Activated CD4-positive, alpha-beta memory T cell treated with anti-CD3 and anti-CD28 coated beads for 36 hours (primary cell): ENCODE measurements at regions not wholly inside any gene's neighbourhood (a gene's known extent, or its start where the extent isn't known, plus 50 kb on each side); places are given as distances from the start of the nearest gene placed in this dataset.

Experiments
- CTCF ChIA-PET: fragments of 350-600 bp; sonication (Branson Sonifier 250); formaldehyde crosslinking; loops from one replicate; lab custom pipeline; 2021; ENCODE audit warnings: antibody characterized with exemption, inconsistent platforms; lab: Charles Lee
- POLR2A ChIA-PET: fragments of 350-600 bp; sonication (Branson Sonifier 250); formaldehyde crosslinking; loops from one replicate; lab custom pipeline; 2021; ENCODE audit warnings: antibody characterized with exemption; lab: Charles Lee
- DNase-seq: peaks from one replicate; pipeline ENCODE4 v3.0.0-alpha.2; 2020
- H3K27ac Mint-ChIP-seq: one replicate; pipeline ENCODE4 v1.8.0; 2021; ENCODE audit warnings: mixed read lengths
- H3K27me3 Mint-ChIP-seq: one replicate; pipeline ENCODE4 v1.8.0; 2021; ENCODE audit warnings: mixed read lengths
- H3K36me3 Mint-ChIP-seq: one replicate; pipeline ENCODE4 v1.8.0; 2021; ENCODE audit warnings: mixed read lengths
- H3K4me1 Mint-ChIP-seq: one replicate; pipeline ENCODE4 v1.8.0; 2021; ENCODE audit warnings: low read depth, mixed read lengths
- H3K4me3 Mint-ChIP-seq: one replicate; pipeline ENCODE4 v1.8.0; 2021; ENCODE audit warnings: mild to moderate bottlenecking, mixed read lengths
- H3K9me3 Mint-ChIP-seq: one replicate; pipeline ENCODE4 v1.8.0; 2021; ENCODE audit warnings: mixed read lengths
- intact Hi-C: fragments of 100-400 bp; cut with micrococcal nuclease; formaldehyde crosslinking; loops from one replicate; pipeline ENCODE4 v1.15.1; 2023

- DNase-seq: no peak
- Mint-ChIP-seq H3K27me3 (peaks cover 2% of the 10 kb centered on the region), H3K9me3 (peaks cover 2% of the 10 kb centered on the region), H3K4me3 (no peak overlapping the region), H3K36me3 (no peaks in the 10 kb centered on the region), H3K27ac (no peak overlapping the region), H3K4me1 (no peaks in the 10 kb centered on the region)
- POLR2A ChIA-PET: no interaction called here
- intact Hi-C loops: no loop called here
- CTCF ChIA-PET: no interaction called here
These were observed 260.5 kb downstream of the SPATA18 start for GRCh38 chr4:52311464-52312125.

GRCh38 chr4:52312722-52313121, 261.6 kb downstream of the SPATA18 start:
- Mint-ChIP-seq H3K27ac (no peak overlapping the region), H3K4me1 (no peaks in the 10 kb centered on the region), H3K4me3 (no peak overlapping the region), H3K36me3 (no peaks in the 10 kb centered on the region), H3K9me3 (peaks cover under 1% of the 10 kb centered on the region), H3K27me3 (peaks cover 2% of the 10 kb centered on the region)
- intact Hi-C loops: no loop called here
- POLR2A ChIA-PET: no interaction called here
- DNase-seq: no peak
- CTCF ChIA-PET: no interaction called here

GRCh38 chr4:52317361-52317879, 266.3 kb downstream of the SPATA18 start:
- DNase-seq: no peak
- POLR2A ChIA-PET: no interaction called here
- peaks cover 6% of the 10 kb centered on the region for H3K9me3 Mint-ChIP-seq
- H3K27me3 Mint-ChIP-seq: peaks cover 2% of the 10 kb centered on the region
- CTCF ChIA-PET: no interaction called here
- intact Hi-C loops: no loop called here
- no peak overlapping the region for H3K27ac Mint-ChIP-seq
- H3K4me3 Mint-ChIP-seq: no peak overlapping the region
- H3K36me3 Mint-ChIP-seq: no peaks in the 10 kb centered on the region
- H3K4me1 Mint-ChIP-seq: no peaks in the 10 kb centered on the region

- no peaks in the 10 kb centered on the region for H3K36me3 Mint-ChIP-seq
- H3K9me3 Mint-ChIP-seq: peaks cover 6% of the 10 kb centered on the region
- no peak overlapping the region for H3K27ac Mint-ChIP-seq
- no peaks in the 10 kb centered on the region for H3K27me3 Mint-ChIP-seq
- ChIA-PET CTCF (no interaction called here), POLR2A (no interaction called here)
- H3K4me3 Mint-ChIP-seq: no peak overlapping the region
- intact Hi-C loops: no loop called here
- no peak for DNase-seq
- no peaks in the 10 kb centered on the region for H3K4me1 Mint-ChIP-seq
These were observed 266.9 kb downstream of the SPATA18 start for GRCh38 chr4:52317981-52318380.

- H3K36me3 Mint-ChIP-seq: no peaks in the 10 kb centered on the region
- H3K27me3 Mint-ChIP-seq: no peaks in the 10 kb centered on the region
- no peak for DNase-seq
- peaks cover 18% of the 10 kb centered on the region for H3K9me3 Mint-ChIP-seq
- intact Hi-C loops: no loop called here
- H3K4me3 Mint-ChIP-seq: no peak overlapping the region
- H3K27ac Mint-ChIP-seq: no peak overlapping the region
- ChIA-PET CTCF (no interaction called here), POLR2A (no interaction called here)
- no peaks in the 10 kb centered on the region for H3K4me1 Mint-ChIP-seq
These were observed 278.8 kb downstream of the SPATA18 start for GRCh38 chr4:52329894-52330293.

- Mint-ChIP-seq H3K27me3 (no peaks in the 10 kb centered on the region), H3K9me3 (peaks cover 2% of the 10 kb centered on the region), H3K4me3 (no peak overlapping the region), H3K4me1 (no peaks in the 10 kb centered on the region), H3K36me3 (no peaks in the 10 kb centered on the region), H3K27ac (no peak overlapping the region)
- no peak for DNase-seq
- intact Hi-C loops: no loop called here
- ChIA-PET CTCF (no interaction called here), POLR2A (no interaction called here)
These were observed 292.5 kb downstream of the SPATA18 start for GRCh38 chr4:52343595-52343994.

- intact Hi-C loops: no loop called here
- H3K27me3 Mint-ChIP-seq: no peaks in the 10 kb centered on the region
- DNase-seq: no peak
- H3K36me3 Mint-ChIP-seq: no peaks in the 10 kb centered on the region
- ChIA-PET CTCF (no interaction called here), POLR2A (no interaction called here)
- H3K4me1 Mint-ChIP-seq: no peaks in the 10 kb centered on the region
- no peaks in the 10 kb centered on the region for H3K9me3 Mint-ChIP-seq
- no peak overlapping the region for H3K4me3 Mint-ChIP-seq
- no peak overlapping the region for H3K27ac Mint-ChIP-seq
These were observed 299.8 kb downstream of the SPATA18 start for GRCh38 chr4:52350926-52351325.

GRCh38 chr4:52358366-52358765, 300.7 kb downstream of the USP46 start:
- Mint-ChIP-seq H3K27ac (no peak overlapping the region), H3K4me3 (no peak overlapping the region), H3K4me1 (no peaks in the 10 kb centered on the region), H3K9me3 (no peaks in the 10 kb centered on the region), H3K27me3 (peaks cover 1% of the 10 kb centered on the region), H3K36me3 (no peaks in the 10 kb centered on the region)
- ChIA-PET CTCF (no interaction called here), POLR2A (no interaction called here)
- no peak for DNase-seq
- intact Hi-C loops: no loop called here

GRCh38 chr4:52358883-52359321, 300.2 kb downstream of the USP46 start:
- H3K27me3 Mint-ChIP-seq: peaks cover 3% of the 10 kb centered on the region
- no peak overlapping the region for H3K27ac Mint-ChIP-seq
- no peak for DNase-seq
- no peaks in the 10 kb centered on the region for H3K9me3 Mint-ChIP-seq
- ChIA-PET CTCF (no interaction called here), POLR2A (no interaction called here)
- H3K4me3 Mint-ChIP-seq: no peak overlapping the region
- no peaks in the 10 kb centered on the region for H3K36me3 Mint-ChIP-seq
- H3K4me1 Mint-ChIP-seq: no peaks in the 10 kb centered on the region
- intact Hi-C loops: no loop called here

GRCh38 chr4:52366191-52366590, 292.9 kb downstream of the USP46 start:
- Mint-ChIP-seq H3K4me1 (no peaks in the 10 kb centered on the region), H3K9me3 (no peaks in the 10 kb centered on the region), H3K4me3 (no peak overlapping the region), H3K27me3 (peaks cover 3% of the 10 kb centered on the region), H3K36me3 (no peaks in the 10 kb centered on the region), H3K27ac (no peak overlapping the region)
- intact Hi-C loops: no loop called here
- no peak for DNase-seq
- ChIA-PET POLR2A (no interaction called here), CTCF (no interaction called here)

- DNase-seq: no peak
- intact Hi-C loops: no loop called here
- Mint-ChIP-seq H3K27me3 (peaks cover 2% of the 10 kb centered on the region), H3K27ac (no peak overlapping the region), H3K4me1 (no peaks in the 10 kb centered on the region), H3K4me3 (no peak overlapping the region), H3K9me3 (no peaks in the 10 kb centered on the region), H3K36me3 (no peaks in the 10 kb centered on the region)
- CTCF ChIA-PET: no interaction called here
- POLR2A ChIA-PET: no interaction called here
These were observed 292.5 kb downstream of the USP46 start for GRCh38 chr4:52366621-52367020.

GRCh38 chr4:52367282-52367830, 291.7 kb downstream of the USP46 start:
- H3K27me3 Mint-ChIP-seq: peaks cover 2% of the 10 kb centered on the region
- no peak for DNase-seq
- H3K4me1 Mint-ChIP-seq: no peaks in the 10 kb centered on the region
- ChIA-PET POLR2A (no interaction called here), CTCF (no interaction called here)
- no peak overlapping the region for H3K27ac Mint-ChIP-seq
- no peak overlapping the region for H3K4me3 Mint-ChIP-seq
- no peaks in the 10 kb centered on the region for H3K9me3 Mint-ChIP-seq
- intact Hi-C loops: no loop called here
- H3K36me3 Mint-ChIP-seq: no peaks in the 10 kb centered on the region

GRCh38 chr4:52368895-52369294, 290.2 kb downstream of the USP46 start:
- intact Hi-C loops: no loop called here
- Mint-ChIP-seq H3K4me3 (no peak overlapping the region), H3K36me3 (no peaks in the 10 kb centered on the region), H3K27me3 (no peaks in the 10 kb centered on the region), H3K27ac (no peak overlapping the region), H3K9me3 (no peaks in the 10 kb centered on the region), H3K4me1 (no peaks in the 10 kb centered on the region)
- CTCF ChIA-PET: no interaction called here
- POLR2A ChIA-PET: no interaction called here
- no peak for DNase-seq
